ENCODE measurements at regions not wholly inside any gene's neighbourhood (a gene's known extent, or its start where the extent isn't known, plus 50 kb on each side); places are given as distances from the start of the nearest gene placed in this dataset.

- TF ChIP-seq, protein P1, sequence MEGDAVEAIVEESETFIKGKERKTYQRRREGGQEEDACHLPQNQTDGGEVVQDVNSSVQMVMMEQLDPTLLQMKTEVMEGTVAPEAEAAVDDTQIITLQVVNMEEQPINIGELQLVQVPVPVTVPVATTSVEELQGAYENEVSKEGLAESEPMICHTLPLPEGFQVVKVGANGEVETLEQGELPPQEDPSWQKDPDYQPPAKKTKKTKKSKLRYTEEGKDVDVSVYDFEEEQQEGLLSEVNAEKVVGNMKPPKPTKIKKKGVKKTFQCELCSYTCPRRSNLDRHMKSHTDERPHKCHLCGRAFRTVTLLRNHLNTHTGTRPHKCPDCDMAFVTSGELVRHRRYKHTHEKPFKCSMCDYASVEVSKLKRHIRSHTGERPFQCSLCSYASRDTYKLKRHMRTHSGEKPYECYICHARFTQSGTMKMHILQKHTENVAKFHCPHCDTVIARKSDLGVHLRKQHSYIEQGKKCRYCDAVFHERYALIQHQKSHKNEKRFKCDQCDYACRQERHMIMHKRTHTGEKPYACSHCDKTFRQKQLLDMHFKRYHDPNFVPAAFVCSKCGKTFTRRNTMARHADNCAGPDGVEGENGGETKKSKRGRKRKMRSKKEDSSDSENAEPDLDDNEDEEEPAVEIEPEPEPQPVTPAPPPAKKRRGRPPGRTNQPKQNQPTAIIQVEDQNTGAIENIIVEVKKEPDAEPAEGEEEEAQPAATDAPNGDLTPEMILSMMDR (conservative IDR thresholded peaks at IDR 0.05) = no peak
- no peak for TF ChIP-seq EZH2 (IDR thresholded peaks at IDR 0.05; ENCODE audit: low read depth)
These were observed 114.1 kb upstream of the OSR1 start for GRCh38 chr2:19472391-19472978.
